ENCODE measurements at regions not wholly inside any gene's neighbourhood (a gene's known extent, or its start where the extent isn't known, plus 50 kb on each side); places are given as distances from the start of the nearest gene placed in this dataset.

DNA sequence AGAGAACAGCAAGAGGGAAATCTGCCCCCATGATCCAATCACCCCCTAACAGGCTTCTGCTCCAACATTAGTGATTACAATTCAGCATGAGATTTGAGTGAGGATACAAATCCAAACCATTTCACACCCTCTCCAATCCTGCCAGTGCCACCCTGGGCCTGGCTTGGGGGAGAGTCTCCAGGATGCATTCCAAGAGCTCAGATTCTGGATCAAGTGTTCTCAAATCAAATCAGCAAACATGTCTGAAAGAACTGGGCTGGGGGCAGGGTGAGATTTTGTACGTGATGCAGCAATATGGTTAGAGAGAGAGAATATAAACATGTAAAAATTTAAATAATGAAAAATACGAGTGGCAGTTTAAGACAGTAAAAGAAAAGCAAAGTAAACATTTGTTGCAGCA is 2100.9 kb upstream of the CELF4 start:
- WGBS, result 93% methylated on average over 2 of the region's 2 CpGs
- Histone ChIP-seq H3K4me2 (ENCODE audit: low read length, poor library complexity, severe bottlenecking) (no peak overlapping the region), H3K79me1 (replicated peaks; ENCODE audit: low read length, poor library complexity, severe bottlenecking) (no peaks in the 10 kb centered on the region)

GRCh38 chr18:39661856-39662366 is 2096.3 kb upstream of the CELF4 start:
- Histone ChIP-seq H4K8ac (ENCODE audit: low read length) (no peak overlapping the region), H3K79me1 (replicated peaks; ENCODE audit: low read length, poor library complexity, severe bottlenecking) (no peaks in the 10 kb centered on the region), H2BK12ac (ENCODE audit: low read length in 2 of 2) (no peak overlapping the region), H3K4me1 (ENCODE audit: control insufficient read depth, insufficient read depth, low read depth, low read length) (no peaks in the 10 kb centered on the region), H4K91ac (ENCODE audit: low read length) (no peak overlapping the region), H2AK5ac (ENCODE audit: low read length, severe bottlenecking) (no peak overlapping the region), H3K18ac (ENCODE audit: low read depth in 1 of 2, low read length in 2 of 2) (no peak overlapping the region), H3K4me2 (ENCODE audit: low read length, poor library complexity, severe bottlenecking) (no peak overlapping the region), H2BK5ac (ENCODE audit: low read depth, low read length, poor library complexity, severe bottlenecking) (no peak overlapping the region), H3K9me3 (ENCODE audit: control insufficient read depth, low read length) (no peaks in the 10 kb centered on the region), H3K36me3 (ENCODE audit: control insufficient read depth in 1 of 2, insufficient read depth in 2 of 2, low read depth in 1 of 2, low read length in 2 of 2) (no peaks in the 10 kb centered on the region), H2AFZ (ENCODE audit: low read depth, low read length) (no peak overlapping the region), H3K9ac (ENCODE audit: low read length) (no peak overlapping the region), H3K23ac (ENCODE audit: low read length in 2 of 2) (no peak overlapping the region), H3K4me3 (ENCODE audit: insufficient read depth in 1 of 2, low read depth in 1 of 2, low read length in 2 of 2) (no peak overlapping the region), H2BK15ac (ENCODE audit: low read depth, poor library complexity, severe bottlenecking) (no peak overlapping the region), H2BK120ac (ENCODE audit: low read depth, low read length) (no peak overlapping the region), H3K4ac (ENCODE audit: low read depth in 1 of 2, low read length in 2 of 2) (no peak overlapping the region), H3K27me3 (ENCODE audit: control insufficient read depth in 1 of 2, insufficient read depth in 1 of 2, low read length in 2 of 2) (no peaks in the 10 kb centered on the region), H3K27ac (ENCODE audit: low read length, poor library complexity, severe bottlenecking) (no peak overlapping the region), H3K14ac (ENCODE audit: low read length in 2 of 2) (no peak overlapping the region)
- no peak for DNase-seq
- 100% methylated on average over 1 of the region's 2 CpGs for WGBS

More for the DNA sequence above, 2100.9 kb upstream of the CELF4 start:
- Histone ChIP-seq H2AFZ (ENCODE audit: low read depth, low read length) (no peak overlapping the region), H3K27me3 (ENCODE audit: control insufficient read depth in 1 of 2, insufficient read depth in 1 of 2, low read length in 2 of 2) (no peaks in the 10 kb centered on the region), H3K36me3 (ENCODE audit: control insufficient read depth in 1 of 2, insufficient read depth in 2 of 2, low read depth in 1 of 2, low read length in 2 of 2) (no peaks in the 10 kb centered on the region), H3K14ac (ENCODE audit: low read length in 2 of 2) (no peak overlapping the region), H3K4me1 (ENCODE audit: control insufficient read depth, insufficient read depth, low read depth, low read length) (no peaks in the 10 kb centered on the region), H3K4ac (ENCODE audit: low read depth in 1 of 2, low read length in 2 of 2) (no peak overlapping the region), H2AK5ac (ENCODE audit: low read length, severe bottlenecking) (no peak overlapping the region), H3K18ac (ENCODE audit: low read depth in 1 of 2, low read length in 2 of 2) (no peak overlapping the region), H2BK120ac (ENCODE audit: low read depth, low read length) (no peak overlapping the region), H3K9ac (ENCODE audit: low read length) (no peak overlapping the region), H4K91ac (ENCODE audit: low read length) (no peak overlapping the region), H2BK15ac (ENCODE audit: low read depth, poor library complexity, severe bottlenecking) (no peak overlapping the region), H2BK12ac (ENCODE audit: low read length in 2 of 2) (no peak overlapping the region), H3K9me3 (ENCODE audit: control insufficient read depth, low read length) (no peaks in the 10 kb centered on the region), H3K4me3 (ENCODE audit: insufficient read depth in 1 of 2, low read depth in 1 of 2, low read length in 2 of 2) (no peak overlapping the region), H4K8ac (ENCODE audit: low read length) (no peak overlapping the region), H2BK5ac (ENCODE audit: low read depth, low read length, poor library complexity, severe bottlenecking) (no peak overlapping the region), H3K23ac (ENCODE audit: low read length in 2 of 2) (no peak overlapping the region), H3K27ac (ENCODE audit: low read length, poor library complexity, severe bottlenecking) (no peak overlapping the region)
- DNase-seq, result no peak

GRCh38 chr18:39660141-39660540 is 2094.5 kb upstream of the CELF4 start:
- Histone ChIP-seq H3K9me3 (ENCODE audit: control insufficient read depth, low read length) (no peaks in the 10 kb centered on the region), H3K14ac (ENCODE audit: low read length in 2 of 2) (no peak overlapping the region), H3K36me3 (ENCODE audit: control insufficient read depth in 1 of 2, insufficient read depth in 2 of 2, low read depth in 1 of 2, low read length in 2 of 2) (no peaks in the 10 kb centered on the region), H3K4me3 (ENCODE audit: insufficient read depth in 1 of 2, low read depth in 1 of 2, low read length in 2 of 2) (no peak overlapping the region), H3K18ac (ENCODE audit: low read depth in 1 of 2, low read length in 2 of 2) (no peak overlapping the region), H2BK12ac (ENCODE audit: low read length in 2 of 2) (no peak overlapping the region), H2BK5ac (ENCODE audit: low read depth, low read length, poor library complexity, severe bottlenecking) (no peak overlapping the region), H2AK5ac (ENCODE audit: low read length, severe bottlenecking) (no peak overlapping the region), H3K4ac (ENCODE audit: low read depth in 1 of 2, low read length in 2 of 2) (no peak overlapping the region), H4K91ac (ENCODE audit: low read length) (no peak overlapping the region), H3K27ac (ENCODE audit: low read length, poor library complexity, severe bottlenecking) (no peak overlapping the region), H2AFZ (ENCODE audit: low read depth, low read length) (no peak overlapping the region), H3K4me1 (ENCODE audit: control insufficient read depth, insufficient read depth, low read depth, low read length) (no peaks in the 10 kb centered on the region), H3K4me2 (ENCODE audit: low read length, poor library complexity, severe bottlenecking) (no peak overlapping the region), H3K9ac (ENCODE audit: low read length) (no peak overlapping the region), H3K79me1 (replicated peaks; ENCODE audit: low read length, poor library complexity, severe bottlenecking) (no peaks in the 10 kb centered on the region), H3K23ac (ENCODE audit: low read length in 2 of 2) (no peak overlapping the region), H2BK15ac (ENCODE audit: low read depth, poor library complexity, severe bottlenecking) (no peak overlapping the region), H3K27me3 (ENCODE audit: control insufficient read depth in 1 of 2, insufficient read depth in 1 of 2, low read length in 2 of 2) (no peaks in the 10 kb centered on the region), H4K8ac (ENCODE audit: low read length) (no peak overlapping the region), H2BK120ac (ENCODE audit: low read depth, low read length) (no peak overlapping the region)
- no CpG with 5 or more reads among the region's 2 CpGs for WGBS
- DNase-seq, result no peak

GRCh38 chr18:39655341-39655740 is 2089.7 kb upstream of the CELF4 start:
- Histone ChIP-seq H3K27ac (ENCODE audit: low read length, poor library complexity, severe bottlenecking) (no peak overlapping the region), H4K8ac (ENCODE audit: low read length) (no peak overlapping the region), H3K4me3 (ENCODE audit: insufficient read depth in 1 of 2, low read depth in 1 of 2, low read length in 2 of 2) (no peak overlapping the region), H3K18ac (ENCODE audit: low read depth in 1 of 2, low read length in 2 of 2) (no peak overlapping the region), H3K4me1 (ENCODE audit: control insufficient read depth, insufficient read depth, low read depth, low read length) (no peaks in the 10 kb centered on the region), H2BK5ac (ENCODE audit: low read depth, low read length, poor library complexity, severe bottlenecking) (no peak overlapping the region), H3K9me3 (ENCODE audit: control insufficient read depth, low read length) (no peaks in the 10 kb centered on the region), H3K27me3 (ENCODE audit: control insufficient read depth in 1 of 2, insufficient read depth in 1 of 2, low read length in 2 of 2) (no peaks in the 10 kb centered on the region), H2BK120ac (ENCODE audit: low read depth, low read length) (no peak overlapping the region), H2AFZ (ENCODE audit: low read depth, low read length) (no peak overlapping the region), H3K14ac (ENCODE audit: low read length in 2 of 2) (no peak overlapping the region), H2BK15ac (ENCODE audit: low read depth, poor library complexity, severe bottlenecking) (no peak overlapping the region), H2BK12ac (ENCODE audit: low read length in 2 of 2) (no peak overlapping the region), H3K23ac (ENCODE audit: low read length in 2 of 2) (no peak overlapping the region), H3K9ac (ENCODE audit: low read length) (no peak overlapping the region), H3K36me3 (ENCODE audit: control insufficient read depth in 1 of 2, insufficient read depth in 2 of 2, low read depth in 1 of 2, low read length in 2 of 2) (no peaks in the 10 kb centered on the region), H3K79me1 (replicated peaks; ENCODE audit: low read length, poor library complexity, severe bottlenecking) (no peaks in the 10 kb centered on the region), H3K4me2 (ENCODE audit: low read length, poor library complexity, severe bottlenecking) (no peak overlapping the region), H2AK5ac (ENCODE audit: low read length, severe bottlenecking) (no peak overlapping the region), H4K91ac (ENCODE audit: low read length) (no peak overlapping the region), H3K4ac (ENCODE audit: low read depth in 1 of 2, low read length in 2 of 2) (no peak overlapping the region)
- WGBS, result 91% methylated on average over 4 of the region's 4 CpGs
- no peak for DNase-seq
